ENCODE measurements at regions not wholly inside any gene's neighbourhood (a gene's known extent, or its start where the extent isn't known, plus 50 kb on each side); places are given as distances from the start of the nearest gene placed in this dataset.
"Not testable (repeated sequence)": the region's sequence is repeated elsewhere in the genome, so short reads cannot be mapped to it uniquely, and the experiment has no call there.

- intact Hi-C loops (cut with micrococcal nuclease), result no loop called here
- Mint-ChIP-seq H3K4me3 (no peak overlapping the region), H3K9me3 (peaks cover 17% of the 10 kb centered on the region), H3K36me3 (no peaks in the 10 kb centered on the region), H3K27ac (no peak overlapping the region), H3K4me1 (ENCODE audit: low read depth) (no peaks in the 10 kb centered on the region), H3K27me3 (no peaks in the 10 kb centered on the region)
- no peak for DNase-seq
- CTCF ChIA-PET, result no interaction called here
- POLR2A ChIA-PET, result no interaction called here
Measured at GRCh38 chr11:50278756-50279155, 246.1 kb downstream of the OR4C45 start.

- ChIA-PET CTCF (no interaction called here), POLR2A (no interaction called here)
- intact Hi-C loops (cut with micrococcal nuclease), result no loop called here
- Mint-ChIP-seq H3K27ac (no peak overlapping the region), H3K27me3 (no peaks in the 10 kb centered on the region), H3K9me3 (peaks cover 11% of the 10 kb centered on the region), H3K4me1 (ENCODE audit: low read depth) (no peaks in the 10 kb centered on the region), H3K36me3 (no peaks in the 10 kb centered on the region), H3K4me3 (no peak overlapping the region)
- DNase-seq, result no peak
Measured at GRCh38 chr11:50298182-50298988, 265.7 kb downstream of the OR4C45 start.

GRCh38 chr11:50330723-50331122 is 298.0 kb downstream of the OR4C45 start:
- intact Hi-C loops (cut with micrococcal nuclease); H3K4me3 Mint-ChIP-seq; POLR2A ChIA-PET; CTCF ChIA-PET; H3K36me3 Mint-ChIP-seq; H3K27me3 Mint-ChIP-seq; DNase-seq; H3K4me1 Mint-ChIP-seq (ENCODE audit: low read depth); H3K27ac Mint-ChIP-seq: not testable (repeated sequence)
- peaks cover 42% of the 10 kb centered on the region for H3K9me3 Mint-ChIP-seq

GRCh38 chr11:50333861-50334260 is 301.2 kb downstream of the OR4C45 start:
- Mint-ChIP-seq H3K36me3 (no peaks in the 10 kb centered on the region), H3K4me3 (no peak overlapping the region), H3K4me1 (ENCODE audit: low read depth) (no peaks in the 10 kb centered on the region), H3K27ac (no peak overlapping the region), H3K27me3 (no peaks in the 10 kb centered on the region), H3K9me3 (peaks cover 33% of the 10 kb centered on the region)
- CTCF ChIA-PET, result interaction anchor here (0.6 kb wide), 1 partner anchor 285 kb away, joined by 3 read pairs; no protein-coding TSS in a partner anchor
- DNase-seq, result no peak
- POLR2A ChIA-PET, result no interaction called here
- intact Hi-C loops (cut with micrococcal nuclease), result no loop called here

- DNase-seq; H3K27me3 Mint-ChIP-seq; intact Hi-C loops (cut with micrococcal nuclease); H3K4me3 Mint-ChIP-seq; H3K36me3 Mint-ChIP-seq; POLR2A ChIA-PET; H3K4me1 Mint-ChIP-seq (ENCODE audit: low read depth); CTCF ChIA-PET; H3K27ac Mint-ChIP-seq: not testable (repeated sequence)
- H3K9me3 Mint-ChIP-seq, result peaks cover 28% of the 10 kb centered on the region
Measured at GRCh38 chr11:50337432-50337831, 304.8 kb downstream of the OR4C45 start.

- CTCF ChIA-PET; H3K4me3 Mint-ChIP-seq; H3K9me3 Mint-ChIP-seq; DNase-seq; POLR2A ChIA-PET; H3K36me3 Mint-ChIP-seq; H3K4me1 Mint-ChIP-seq (ENCODE audit: low read depth); intact Hi-C loops (cut with micrococcal nuclease); H3K27me3 Mint-ChIP-seq; H3K27ac Mint-ChIP-seq: not testable (repeated sequence)
Measured at GRCh38 chr11:50348018-50348417, 315.3 kb downstream of the OR4C45 start.

- CTCF ChIA-PET, result interaction anchor here (0.6 kb wide), 1 partner anchor 9 kb away, joined by 3 read pairs; no protein-coding TSS in a partner anchor
- POLR2A ChIA-PET, result interaction anchor here (0.6 kb wide), 1 partner anchor 157 kb away, joined by 3 read pairs; no protein-coding TSS in a partner anchor
- Mint-ChIP-seq H3K36me3 (peaks cover 5% of the 10 kb centered on the region), H3K4me3 (no peak overlapping the region), H3K4me1 (ENCODE audit: low read depth) (no peaks in the 10 kb centered on the region), H3K27me3 (no peaks in the 10 kb centered on the region), H3K27ac (no peak overlapping the region), H3K9me3 (peaks cover 71% of the 10 kb centered on the region)
- no peak for DNase-seq
- intact Hi-C loops (cut with micrococcal nuclease), result no loop called here
Measured at GRCh38 chr11:50379484-50379883, 346.8 kb downstream of the OR4C45 start.

- peaks cover 5% of the 10 kb centered on the region for H3K36me3 Mint-ChIP-seq
- POLR2A ChIA-PET, result no interaction called here
Measured at GRCh38 chr11:50394017-50394416, 361.3 kb downstream of the OR4C45 start.

GRCh38 chr11:50412832-50413231 is 380.2 kb downstream of the OR4C45 start:
- CTCF ChIA-PET, result no interaction called here
- intact Hi-C loops (cut with micrococcal nuclease), result no loop called here
- no peak overlapping the region for H3K4me3 Mint-ChIP-seq
- H3K9me3 Mint-ChIP-seq, result peaks cover 33% of the 10 kb centered on the region
- POLR2A ChIA-PET, result no interaction called here
- H3K27me3 Mint-ChIP-seq, result no peaks in the 10 kb centered on the region
- no peaks in the 10 kb centered on the region for H3K4me1 Mint-ChIP-seq (ENCODE audit: low read depth)
- peak; percentile 8 for DNase-seq
- no peak overlapping the region for H3K27ac Mint-ChIP-seq
- H3K36me3 Mint-ChIP-seq, result no peaks in the 10 kb centered on the region

More at GRCh38 chr11:50394017-50394416, 361.3 kb downstream of the OR4C45 start:
- Mint-ChIP-seq H3K4me3 (no peak overlapping the region), H3K27ac (no peak overlapping the region), H3K27me3 (no peaks in the 10 kb centered on the region), H3K9me3 (peaks cover 84% of the 10 kb centered on the region), H3K4me1 (ENCODE audit: low read depth) (no peaks in the 10 kb centered on the region)
- intact Hi-C loops (cut with micrococcal nuclease), result no loop called here
- CTCF ChIA-PET, result no interaction called here
- DNase-seq, result no peak

- DNase-seq, result no peak
- H3K27me3 Mint-ChIP-seq, result no peaks in the 10 kb centered on the region
- POLR2A ChIA-PET, result no interaction called here
- H3K4me3 Mint-ChIP-seq, result no peak overlapping the region
- H3K36me3 Mint-ChIP-seq, result no peaks in the 10 kb centered on the region
- no peak overlapping the region for H3K27ac Mint-ChIP-seq
- no peaks in the 10 kb centered on the region for H3K4me1 Mint-ChIP-seq (ENCODE audit: low read depth)
- H3K9me3 Mint-ChIP-seq, result peaks cover 31% of the 10 kb centered on the region
- CTCF ChIA-PET, result no interaction called here
- intact Hi-C loops (cut with micrococcal nuclease), result no loop called here
Measured at GRCh38 chr11:50423208-50423607, 390.5 kb downstream of the OR4C45 start.
